MM.1S (cell line): ENCODE measurements at regions not wholly inside any gene's neighbourhood (a gene's known extent, or its start where the extent isn't known, plus 50 kb on each side); places are given as distances from the start of the nearest gene placed in this dataset.

ENCODE experiments used
- DNase-seq: peaks from one replicate; pipeline ENCODE4 v3.0.0-alpha.2; 2015
- H2AFZ ChIP-seq: fragments of 300-600 bp; sonication (generic); 2 replicates; pipeline ENCODE4 v1.6.0; 2016; ENCODE audit warnings: antibody characterized with exemption, low read length
- H3F3A ChIP-seq: fragments of 300-600 bp; sonication (generic); 2 replicates; pipeline ENCODE4 v1.6.1; 2016; ENCODE audit warnings: mild to moderate bottlenecking, antibody characterized with exemption, low read length, moderate library complexity, mixed read lengths; ENCODE audit not compliant: insufficient read depth
- H3K27ac ChIP-seq: fragments of 300-600 bp; sonication (generic); 2 replicates; pipeline ENCODE4 v1.5.1; 2016; ENCODE audit warnings: mild to moderate bottlenecking, low read length
- H3K27me3 ChIP-seq: fragments of 300-600 bp; sonication (generic); replicated peaks from 2 replicates; pipeline ENCODE4 v1.6.0; 2016; ENCODE audit warnings: low read length; ENCODE audit not compliant: insufficient read depth
- H3K36me3 ChIP-seq: fragments of 300-600 bp; sonication (generic); replicated peaks from 2 replicates; pipeline ENCODE4 v1.6.1; 2016; ENCODE audit warnings: mild to moderate bottlenecking, low read length, mixed read lengths; ENCODE audit not compliant: insufficient read depth
- H3K4me1 ChIP-seq: fragments of 300-600 bp; sonication (generic); 2 replicates; pipeline ENCODE4 v1.6.1; 2016; ENCODE audit warnings: low read length, mixed read lengths
- H3K4me2 ChIP-seq: fragments of 300-600 bp; sonication (generic); 2 replicates; pipeline ENCODE4 v1.6.0; 2016; ENCODE audit warnings: low read depth, low read length
- H3K4me3 ChIP-seq: fragments of 300-600 bp; sonication (generic); 2 replicates; pipeline ENCODE4 v1.5.1; 2016; ENCODE audit warnings: low read length, mixed read lengths
- H3K79me2 ChIP-seq: fragments of 300-600 bp; sonication (generic); 2 replicates; pipeline ENCODE4 v1.6.1; 2016; ENCODE audit warnings: mixed run types, low read length, mixed read lengths
- H3K9ac ChIP-seq: fragments of 300-600 bp; sonication (generic); 2 replicates; pipeline ENCODE4 v1.6.1; 2016; ENCODE audit warnings: low read length, mixed read lengths
- H3K9me2 ChIP-seq: fragments of 300-600 bp; sonication (generic); replicated peaks from 2 replicates; pipeline ENCODE4 v1.6.1; 2016; ENCODE audit warnings: mild to moderate bottlenecking, low read length, mixed read lengths; ENCODE audit not compliant: insufficient read depth
- H3K9me3 ChIP-seq: fragments of 300-600 bp; sonication (generic); replicated peaks from 2 replicates; pipeline ENCODE4 v1.6.1; 2016; ENCODE audit warnings: mild to moderate bottlenecking, low read length, mixed read lengths; ENCODE audit not compliant: insufficient read depth
- H4K20me1 ChIP-seq: fragments of 300-600 bp; sonication (generic); 2 replicates; pipeline ENCODE4 v1.6.1; 2016; ENCODE audit warnings: mild to moderate bottlenecking, low read length, moderate library complexity, mixed read lengths; ENCODE audit not compliant: insufficient read depth
- EZH2 ChIP-seq: fragments of 300-600 bp; sonication (generic); optimal IDR thresholded peaks from 2 replicates; pipeline ENCODE3; 2017; ENCODE audit warnings: low read depth, mild to moderate bottlenecking, antibody characterized with exemption, low read length, mixed read lengths
- EZH2phosphoT487 ChIP-seq: fragments of 300-600 bp; sonication (generic); IDR thresholded peaks from 2 replicates; pipeline ENCODE4 v1.6.1; 2018; ENCODE audit warnings: antibody characterized with exemption, low read length
- TF ChIP-seq, protein P1 (sequence below): fragments of 300-600 bp; sonication (generic); IDR thresholded peaks from 2 replicates; pipeline ENCODE4 v1.5.1; 2016; ENCODE audit warnings: antibody characterized with exemption, low read length, mixed read lengths

GRCh38 chr1:119291611-119292206 lies 76.9 kb upstream of the HAO2 start:
- H3K36me3 ChIP-seq = no peaks in the 10 kb centered on the region

GRCh38 chr1:119293797-119294196 lies 74.8 kb upstream of the HAO2 start:
- Histone ChIP-seq H4K20me1 (no peaks in the 10 kb centered on the region), H3K27ac (no peak overlapping the region), H3K4me2 (no peak overlapping the region), H3K9me3 (no peaks in the 10 kb centered on the region), H3F3A (no peaks in the 10 kb centered on the region), H2AFZ (no peak overlapping the region), H3K27me3 (no peaks in the 10 kb centered on the region), H3K36me3 (no peaks in the 10 kb centered on the region), H3K9ac (no peak overlapping the region), H3K79me2 (no peaks in the 10 kb centered on the region), H3K4me1 (no peaks in the 10 kb centered on the region), H3K4me3 (no peak overlapping the region), H3K9me2 (no peaks in the 10 kb centered on the region)
- no peak for DNase-seq
- TF ChIP-seq EZH2 (no peak), EZH2phosphoT487 (no peak)
- TF ChIP-seq, protein P1, sequence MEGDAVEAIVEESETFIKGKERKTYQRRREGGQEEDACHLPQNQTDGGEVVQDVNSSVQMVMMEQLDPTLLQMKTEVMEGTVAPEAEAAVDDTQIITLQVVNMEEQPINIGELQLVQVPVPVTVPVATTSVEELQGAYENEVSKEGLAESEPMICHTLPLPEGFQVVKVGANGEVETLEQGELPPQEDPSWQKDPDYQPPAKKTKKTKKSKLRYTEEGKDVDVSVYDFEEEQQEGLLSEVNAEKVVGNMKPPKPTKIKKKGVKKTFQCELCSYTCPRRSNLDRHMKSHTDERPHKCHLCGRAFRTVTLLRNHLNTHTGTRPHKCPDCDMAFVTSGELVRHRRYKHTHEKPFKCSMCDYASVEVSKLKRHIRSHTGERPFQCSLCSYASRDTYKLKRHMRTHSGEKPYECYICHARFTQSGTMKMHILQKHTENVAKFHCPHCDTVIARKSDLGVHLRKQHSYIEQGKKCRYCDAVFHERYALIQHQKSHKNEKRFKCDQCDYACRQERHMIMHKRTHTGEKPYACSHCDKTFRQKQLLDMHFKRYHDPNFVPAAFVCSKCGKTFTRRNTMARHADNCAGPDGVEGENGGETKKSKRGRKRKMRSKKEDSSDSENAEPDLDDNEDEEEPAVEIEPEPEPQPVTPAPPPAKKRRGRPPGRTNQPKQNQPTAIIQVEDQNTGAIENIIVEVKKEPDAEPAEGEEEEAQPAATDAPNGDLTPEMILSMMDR = no peak

More at GRCh38 chr1:119291611-119292206, 76.9 kb upstream of the HAO2 start:
- Histone ChIP-seq H4K20me1 (no peaks in the 10 kb centered on the region), H3K27ac (no peak overlapping the region), H3K9me2 (no peaks in the 10 kb centered on the region), H3K4me1 (no peaks in the 10 kb centered on the region), H3K9ac (no peak overlapping the region), H3K4me3 (no peak overlapping the region), H2AFZ (no peak overlapping the region), H3K9me3 (no peaks in the 10 kb centered on the region), H3F3A (no peaks in the 10 kb centered on the region), H3K4me2 (no peak overlapping the region), H3K27me3 (no peaks in the 10 kb centered on the region), H3K79me2 (no peaks in the 10 kb centered on the region)
- TF ChIP-seq EZH2phosphoT487 (no peak), EZH2 (no peak)
- TF ChIP-seq, protein P1 = no peak
- DNase-seq = no peak

GRCh38 chr1:119294199-119294598 lies 74.4 kb upstream of the HAO2 start:
- no peak overlapping the region for H3K27ac ChIP-seq
- DNase-seq = no peak
- no peaks in the 10 kb centered on the region for H3F3A ChIP-seq
- no peaks in the 10 kb centered on the region for H3K27me3 ChIP-seq
- H3K4me1 ChIP-seq = no peaks in the 10 kb centered on the region
- no peaks in the 10 kb centered on the region for H4K20me1 ChIP-seq
- H3K79me2 ChIP-seq = no peaks in the 10 kb centered on the region
- H3K9ac ChIP-seq = no peak overlapping the region
- H3K36me3 ChIP-seq = no peaks in the 10 kb centered on the region
- H3K9me3 ChIP-seq = no peaks in the 10 kb centered on the region
- TF ChIP-seq EZH2 (no peak), EZH2phosphoT487 (no peak)
- TF ChIP-seq, protein P1 = no peak
- no peak overlapping the region for H2AFZ ChIP-seq
- no peaks in the 10 kb centered on the region for H3K9me2 ChIP-seq
- no peak overlapping the region for H3K4me3 ChIP-seq
- H3K4me2 ChIP-seq = no peak overlapping the region
